GM10248 (cell line): ENCODE measurements at regions not wholly inside any gene's neighbourhood (a gene's known extent, or its start where the extent isn't known, plus 50 kb on each side); places are given as distances from the start of the nearest gene placed in this dataset.
"Not testable (repeated sequence)": the region's sequence is repeated elsewhere in the genome, so short reads cannot be mapped to it uniquely, and the experiment has no call there.

ENCODE experiments used
- CTCF ChIA-PET: fragments of 300-600 bp; sonication (Branson Sonifier 250); formaldehyde crosslinking; extraction: SDS; loops from one replicate; lab custom pipeline; 2021; ENCODE audit warnings: antibody characterized with exemption; lab: Yijun Ruan, JAX
- POLR2A ChIA-PET: fragments of 350-650 bp; sonication (Branson Sonifier 250); formaldehyde crosslinking; extraction: SDS; loops from one replicate; lab custom pipeline; 2020; ENCODE audit warnings: antibody characterized with exemption; lab: Yijun Ruan, JAX
- DNase-seq: peaks from one replicate; pipeline ENCODE4 v3.0.0; 2012; ENCODE audit errors: extremely low spot score
- CTCF ChIP-seq: IDR thresholded peaks from 2 replicates; pipeline ENCODE4 v1.5.1; 2012; ENCODE audit warnings: mild to moderate bottlenecking, low read depth; ENCODE audit errors: extremely low read depth, missing control alignments, control extremely low read depth

GRCh38 chr11:23317816-23318215 lies 457.5 kb upstream of the CCDC179 start:
- ChIA-PET POLR2A (no interaction called here), CTCF (interaction anchor here (1.1 kb wide), 1 partner anchor 11 kb away, joined by 3 read pairs; no protein-coding TSS in a partner anchor)
- DNase-seq: no peak
- TF ChIP-seq CTCF: no peak

GRCh38 chr11:23318670-23319069 lies 458.4 kb upstream of the CCDC179 start:
- ChIA-PET CTCF (interaction anchor here (0.7 to 1.1 kb wide), 3 partner anchors 9 to 23 kb away, joined by 3 read pairs; no protein-coding TSS in a partner anchor), POLR2A (no interaction called here)
- no peak for DNase-seq
- TF ChIP-seq CTCF: no peak

GRCh38 chr11:23320131-23320530 lies 459.9 kb upstream of the CCDC179 start:
- DNase-seq: no peak
- ChIA-PET CTCF (interaction anchor here (2.2 kb wide), 1 partner anchor 24 kb away, joined by 7 read pairs; no protein-coding TSS in a partner anchor), POLR2A (no interaction called here)
- TF ChIP-seq CTCF: no peak

- DNase-seq, POLR2A ChIA-PET, CTCF ChIA-PET: not testable (repeated sequence)
These were observed 475.3 kb upstream of the CCDC179 start for GRCh38 chr11:23335586-23335985.

GRCh38 chr11:23336961-23337360 lies 476.7 kb upstream of the CCDC179 start:
- POLR2A ChIA-PET: no interaction called here
- no peak for DNase-seq
- no peak for TF ChIP-seq CTCF
- CTCF ChIA-PET: no interaction called here

GRCh38 chr11:23353611-23354010 lies 493.3 kb upstream of the CCDC179 start:
- CTCF ChIA-PET: interaction anchor here (1.0 kb wide), 1 partner anchor 11 kb away, joined by 5 read pairs; no protein-coding TSS in a partner anchor
- POLR2A ChIA-PET: no interaction called here
- no peak for DNase-seq
- TF ChIP-seq CTCF: no peak

- TF ChIP-seq CTCF: no peak
- ChIA-PET CTCF (no interaction called here), POLR2A (no interaction called here)
- no peak for DNase-seq
These were observed 499.0 kb upstream of the CCDC179 start for GRCh38 chr11:23359297-23359696.
